Cardiac muscle cell (in vitro differentiated cells and primary cell): ENCODE measurements at regions not wholly inside any gene's neighbourhood (a gene's known extent, or its start where the extent isn't known, plus 50 kb on each side); places are given as distances from the start of the nearest gene placed in this dataset.

Experiments used
- DNase-seq, 2 donors: peaks; one replicate each; pipeline versions ENCODE4 v3.0.0 to v3.0.0-alpha.2; 2010 to 2017; ENCODE audit warnings: low read depth in 1 of 2, low spot score in 1 of 2
- H3K27ac ChIP-seq: fragments of 200-600 bp; sonication (generic); 2 replicates; pipeline ENCODE4 v1.5.1; 2016
- H3K27me3 ChIP-seq: fragments of 200-600 bp; sonication (generic); 2 replicates; pipeline ENCODE4 v1.6.0; 2016; ENCODE audit warnings: control low read depth
- H3K36me3 ChIP-seq: fragments of 200-600 bp; sonication (generic); 2 replicates; pipeline ENCODE4 v1.5.1; 2016; ENCODE audit warnings: control low read depth
- H3K4me1 ChIP-seq: fragments of 200-600 bp; sonication (generic); 2 replicates; pipeline ENCODE4 v1.8.1; 2017; ENCODE audit warnings: low read depth, mild to moderate bottlenecking, mixed run types
- H3K4me3 ChIP-seq: fragments of 200-600 bp; sonication (generic); 2 replicates; pipeline ENCODE4 v1.5.1; 2016; ENCODE audit warnings: mild to moderate bottlenecking
- H3K9me3 ChIP-seq: fragments of 200-600 bp; sonication (generic); 2 replicates; pipeline ENCODE4 v1.5.1; 2017; ENCODE audit warnings: low read depth, mild to moderate bottlenecking, control low read depth
- TF ChIP-seq, protein P1 (sequence below): IDR thresholded peaks from 2 replicates; pipeline ENCODE4 v1.5.1; 2012; ENCODE audit warnings: low read depth, mild to moderate bottlenecking, low read length

DNA sequence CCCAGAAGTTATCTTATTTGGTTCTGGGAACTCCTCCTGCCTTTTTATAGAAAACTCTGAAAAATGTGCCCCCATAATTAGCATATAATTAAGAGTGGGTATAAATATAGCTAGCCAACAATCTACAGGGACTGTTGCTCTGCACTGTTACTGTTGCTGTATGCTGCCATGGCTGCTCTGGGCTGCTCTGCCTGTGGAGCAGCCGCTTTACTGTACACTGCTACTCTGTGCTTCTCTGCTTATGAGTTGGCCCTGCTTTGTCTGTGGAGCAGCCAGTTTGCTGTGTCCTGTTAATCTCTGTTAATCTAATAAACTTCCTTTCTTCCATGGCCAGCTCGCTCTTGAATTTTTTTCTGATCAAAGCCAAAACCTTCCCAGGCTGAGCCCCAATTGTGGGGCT, 2244.0 kb upstream of the ACO1 start:
- TF ChIP-seq, protein P1, sequence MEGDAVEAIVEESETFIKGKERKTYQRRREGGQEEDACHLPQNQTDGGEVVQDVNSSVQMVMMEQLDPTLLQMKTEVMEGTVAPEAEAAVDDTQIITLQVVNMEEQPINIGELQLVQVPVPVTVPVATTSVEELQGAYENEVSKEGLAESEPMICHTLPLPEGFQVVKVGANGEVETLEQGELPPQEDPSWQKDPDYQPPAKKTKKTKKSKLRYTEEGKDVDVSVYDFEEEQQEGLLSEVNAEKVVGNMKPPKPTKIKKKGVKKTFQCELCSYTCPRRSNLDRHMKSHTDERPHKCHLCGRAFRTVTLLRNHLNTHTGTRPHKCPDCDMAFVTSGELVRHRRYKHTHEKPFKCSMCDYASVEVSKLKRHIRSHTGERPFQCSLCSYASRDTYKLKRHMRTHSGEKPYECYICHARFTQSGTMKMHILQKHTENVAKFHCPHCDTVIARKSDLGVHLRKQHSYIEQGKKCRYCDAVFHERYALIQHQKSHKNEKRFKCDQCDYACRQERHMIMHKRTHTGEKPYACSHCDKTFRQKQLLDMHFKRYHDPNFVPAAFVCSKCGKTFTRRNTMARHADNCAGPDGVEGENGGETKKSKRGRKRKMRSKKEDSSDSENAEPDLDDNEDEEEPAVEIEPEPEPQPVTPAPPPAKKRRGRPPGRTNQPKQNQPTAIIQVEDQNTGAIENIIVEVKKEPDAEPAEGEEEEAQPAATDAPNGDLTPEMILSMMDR = no peak

DNA sequence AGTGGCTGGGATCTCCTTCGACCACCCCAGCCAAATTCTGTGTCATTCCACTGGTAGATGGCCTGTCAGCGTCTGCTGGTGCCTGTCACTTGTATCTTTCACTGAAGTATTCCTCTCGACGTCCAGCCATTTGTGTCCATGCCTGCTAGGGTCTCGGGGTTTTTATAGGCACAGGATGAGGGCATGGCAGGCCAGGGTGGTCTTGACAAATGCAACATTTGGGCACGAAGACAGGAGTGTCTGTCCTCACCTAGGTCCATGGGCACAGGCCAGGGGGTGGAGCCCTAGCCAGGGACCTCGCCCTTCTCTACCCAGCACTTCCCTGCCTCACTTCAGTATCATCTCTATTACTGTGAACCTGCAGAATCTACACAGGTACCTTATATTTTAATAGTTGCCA, 2223.9 kb upstream of the ACO1 start:
- TF ChIP-seq, protein P1 = no peak
- no peaks in the 10 kb centered on the region for H3K4me1 ChIP-seq
- H3K36me3 ChIP-seq = no peaks in the 10 kb centered on the region
- no peak overlapping the region for H3K4me3 ChIP-seq
- no peaks in the 10 kb centered on the region for H3K27me3 ChIP-seq
- no peak for DNase-seq
- H3K9me3 ChIP-seq = no peaks in the 10 kb centered on the region
- H3K27ac ChIP-seq = no peak overlapping the region

More for the DNA sequence above, 2244.0 kb upstream of the ACO1 start:
- H3K27me3 ChIP-seq = no peaks in the 10 kb centered on the region
- H3K27ac ChIP-seq = no peak overlapping the region
- no peaks in the 10 kb centered on the region for H3K4me1 ChIP-seq
- no peak for DNase-seq
- no peak overlapping the region for H3K4me3 ChIP-seq
- H3K9me3 ChIP-seq = no peaks in the 10 kb centered on the region
- no peaks in the 10 kb centered on the region for H3K36me3 ChIP-seq

DNA sequence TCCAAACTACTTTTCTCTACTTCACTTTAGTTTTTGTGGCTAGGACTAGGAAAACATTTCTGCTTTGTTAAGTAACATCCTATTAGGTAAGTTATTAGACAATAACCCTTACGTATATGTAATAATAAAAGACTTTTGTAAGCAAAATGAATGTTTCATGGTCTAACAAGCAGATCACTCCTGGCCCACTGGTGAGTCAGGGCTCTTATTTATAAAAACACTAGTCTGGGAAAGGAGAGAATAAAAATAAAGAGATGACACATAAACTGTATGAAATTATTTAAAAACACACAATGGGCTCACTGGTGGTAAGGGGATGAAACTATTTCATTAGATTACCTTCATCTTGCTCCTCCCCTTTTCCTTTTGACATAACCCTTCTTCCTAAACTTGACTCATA, 2212.2 kb upstream of the ACO1 start:
- no peaks in the 10 kb centered on the region for H3K36me3 ChIP-seq
- no peaks in the 10 kb centered on the region for H3K9me3 ChIP-seq
- no peak for DNase-seq
- H3K27me3 ChIP-seq = no peaks in the 10 kb centered on the region
- no peak overlapping the region for H3K27ac ChIP-seq
- no peaks in the 10 kb centered on the region for H3K4me1 ChIP-seq
- TF ChIP-seq, protein P1 = no peak
- no peak overlapping the region for H3K4me3 ChIP-seq

DNA sequence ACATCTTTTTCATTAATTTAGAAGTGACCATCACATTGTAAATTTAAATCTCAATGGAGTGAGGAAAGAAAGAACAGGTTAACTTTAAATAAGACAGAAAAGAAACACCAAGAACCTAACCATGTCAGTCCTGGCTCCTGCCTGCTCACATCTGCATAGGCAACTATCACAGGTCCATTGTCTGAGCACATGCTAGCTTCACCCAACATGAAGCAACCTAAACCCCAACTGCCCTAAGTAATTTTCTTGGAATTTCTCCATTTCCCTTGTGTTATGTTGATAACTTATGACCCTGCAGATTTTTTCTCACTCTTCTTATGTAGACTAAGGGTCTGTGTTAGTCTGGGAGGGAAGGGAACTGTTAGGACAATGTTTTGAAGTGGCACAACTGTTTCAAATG, 2205.8 kb upstream of the ACO1 start:
- no peaks in the 10 kb centered on the region for H3K36me3 ChIP-seq
- H3K4me1 ChIP-seq = no peaks in the 10 kb centered on the region
- no peak for DNase-seq
- H3K27ac ChIP-seq = no peak overlapping the region
- no peaks in the 10 kb centered on the region for H3K27me3 ChIP-seq
- no peak overlapping the region for H3K4me3 ChIP-seq
- no peaks in the 10 kb centered on the region for H3K9me3 ChIP-seq
- TF ChIP-seq, protein P1 = no peak

- Histone ChIP-seq H3K9me3 (no peaks in the 10 kb centered on the region), H3K4me3 (no peak overlapping the region), H3K27me3 (no peaks in the 10 kb centered on the region), H3K36me3 (no peaks in the 10 kb centered on the region), H3K27ac (no peak overlapping the region), H3K4me1 (no peaks in the 10 kb centered on the region)
- TF ChIP-seq, protein P1 = no peak
- no peak for DNase-seq
Measured at GRCh38 chr9:30193421-30193820, 2191.0 kb upstream of the ACO1 start.

DNA sequence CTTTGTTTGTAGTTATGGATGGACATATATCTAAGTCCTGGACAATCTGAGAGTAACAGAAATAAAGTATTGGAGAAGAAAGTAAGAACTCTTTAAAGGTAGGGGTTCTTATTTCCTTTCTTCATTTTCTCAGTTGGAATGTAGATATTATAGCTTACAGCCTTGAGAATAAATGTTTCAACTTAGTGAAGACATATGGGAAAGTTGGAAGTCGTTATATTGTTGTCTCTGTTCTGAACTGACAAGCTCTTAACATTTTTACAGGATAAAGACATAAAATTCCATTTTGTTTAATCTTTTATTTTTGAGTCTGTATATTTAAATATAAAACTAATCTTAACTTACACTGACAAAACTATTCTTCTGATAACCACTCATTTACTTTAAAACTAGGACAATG, 2187.5 kb upstream of the ACO1 start:
- Histone ChIP-seq H3K27ac (no peak overlapping the region), H3K36me3 (no peaks in the 10 kb centered on the region), H3K4me1 (no peaks in the 10 kb centered on the region), H3K4me3 (no peak overlapping the region), H3K9me3 (no peaks in the 10 kb centered on the region), H3K27me3 (no peaks in the 10 kb centered on the region)
- TF ChIP-seq, protein P1 = no peak
- DNase-seq = no peak
